DOHH2 (cell line): ENCODE measurements at regions not wholly inside any gene's neighbourhood (a gene's known extent, or its start where the extent isn't known, plus 50 kb on each side); places are given as distances from the start of the nearest gene placed in this dataset.

ENCODE experiments used
- CTCF ChIP-seq: fragments of 200-600 bp; sonication (generic); IDR thresholded peaks from one replicate; pipeline ENCODE4 v1.5.1; 2014; ENCODE audit warnings: antibody characterized with exemption, mild to moderate bottlenecking, low read depth, low read length; ENCODE audit not compliant: poor library complexity, severe bottlenecking
- EZH2phosphoT487 ChIP-seq: fragments of 200-600 bp; sonication (generic); IDR thresholded peaks from 2 replicates; pipeline ENCODE4 v1.6.1; 2017; ENCODE audit warnings: borderline replicate concordance, mild to moderate bottlenecking, antibody characterized with exemption, low read length, moderate library complexity, mixed read lengths

- TF ChIP-seq CTCF (no peak), EZH2phosphoT487 (no peak)
Observed at GRCh38 chr3:64743156-64743886, 55.5 kb upstream of the ADAMTS9 start.
